ENCODE measurements at regions not wholly inside any gene's neighbourhood (a gene's known extent, or its start where the extent isn't known, plus 50 kb on each side); places are given as distances from the start of the nearest gene placed in this dataset.
"Not testable (repeated sequence)": the region's sequence is repeated elsewhere in the genome, so short reads cannot be mapped to it uniquely, and the experiment has no call there.

DNA sequence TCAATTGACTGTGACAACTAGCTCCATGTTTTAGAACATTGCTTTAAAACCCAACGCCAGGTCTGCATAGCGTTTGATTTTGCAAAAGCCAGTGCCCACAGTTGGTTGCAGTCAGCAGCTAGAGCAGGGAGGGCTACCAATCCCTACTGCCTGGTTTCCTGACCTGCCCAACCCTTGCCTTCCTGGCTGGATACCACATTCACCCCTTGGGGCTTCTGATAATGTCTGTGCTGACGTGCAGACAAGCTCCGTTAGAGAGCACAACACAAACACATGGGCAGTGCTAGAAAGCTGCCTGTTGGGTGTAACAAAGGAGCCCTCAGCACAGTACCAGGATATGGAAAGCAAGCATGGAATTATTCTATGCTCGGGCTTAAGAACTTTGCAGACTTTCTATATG is 71.4 kb upstream of the THSD7B start:
- no peaks in the 10 kb centered on the region for H3K79me2 ChIP-seq (ENCODE audit: insufficient read depth, low read length)
- H3K9me3 ChIP-seq (replicated peaks in 1 of 2; ENCODE audit: control insufficient read depth in 1 of 2, insufficient read depth in 1 of 2, low read length in 2 of 2), result no peaks in the 10 kb centered on the region
- H3K4me1 ChIP-seq (ENCODE audit: control insufficient read depth in 1 of 2, insufficient read depth in 2 of 2, low read length in 2 of 2), result no peaks in the 10 kb centered on the region
- H3K9me3 Mint-ChIP-seq, result peaks cover 0 to 2% (median 2%) of the 10 kb centered on the region in 7 donors
- TF ChIP-seq, protein P1, sequence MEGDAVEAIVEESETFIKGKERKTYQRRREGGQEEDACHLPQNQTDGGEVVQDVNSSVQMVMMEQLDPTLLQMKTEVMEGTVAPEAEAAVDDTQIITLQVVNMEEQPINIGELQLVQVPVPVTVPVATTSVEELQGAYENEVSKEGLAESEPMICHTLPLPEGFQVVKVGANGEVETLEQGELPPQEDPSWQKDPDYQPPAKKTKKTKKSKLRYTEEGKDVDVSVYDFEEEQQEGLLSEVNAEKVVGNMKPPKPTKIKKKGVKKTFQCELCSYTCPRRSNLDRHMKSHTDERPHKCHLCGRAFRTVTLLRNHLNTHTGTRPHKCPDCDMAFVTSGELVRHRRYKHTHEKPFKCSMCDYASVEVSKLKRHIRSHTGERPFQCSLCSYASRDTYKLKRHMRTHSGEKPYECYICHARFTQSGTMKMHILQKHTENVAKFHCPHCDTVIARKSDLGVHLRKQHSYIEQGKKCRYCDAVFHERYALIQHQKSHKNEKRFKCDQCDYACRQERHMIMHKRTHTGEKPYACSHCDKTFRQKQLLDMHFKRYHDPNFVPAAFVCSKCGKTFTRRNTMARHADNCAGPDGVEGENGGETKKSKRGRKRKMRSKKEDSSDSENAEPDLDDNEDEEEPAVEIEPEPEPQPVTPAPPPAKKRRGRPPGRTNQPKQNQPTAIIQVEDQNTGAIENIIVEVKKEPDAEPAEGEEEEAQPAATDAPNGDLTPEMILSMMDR (IDR thresholded peaks at IDR 0.05), result no peak
- H3K27ac ChIP-seq (ENCODE audit: low read depth in 1 of 2, low read length in 2 of 2), result no peak overlapping the region
- H3K36me3 ChIP-seq (replicated peaks in 1 of 2; ENCODE audit: control insufficient read depth in 1 of 2, insufficient read depth in 2 of 2, low read length in 2 of 2), result no peaks in the 10 kb centered on the region
- H4K20me1 ChIP-seq (ENCODE audit: insufficient read depth, low read length), result no peaks in the 10 kb centered on the region
- no peak overlapping the region for H3K27ac Mint-ChIP-seq
- no peak overlapping the region for H3K4me3 ChIP-seq (replicated peaks in 1 of 3; ENCODE audit: low read depth in 2 of 3, low read length in 3 of 3)
- H3K4me3 Mint-ChIP-seq, result no peak overlapping the region
- WGBS (ENCODE audit: insufficient coverage), result 38% methylated on average over 4 of the region's 5 CpGs
- DNase-seq, result no peak
- no peak overlapping the region for H3K4me2 ChIP-seq (replicated peaks; ENCODE audit: extremely low read depth, low read length, poor library complexity, severe bottlenecking)
- no peaks in the 10 kb centered on the region for H3K4me1 Mint-ChIP-seq
- H3K36me3 Mint-ChIP-seq, result no peaks in the 10 kb centered on the region
- H3K9ac ChIP-seq (ENCODE audit: insufficient read depth, low read length, poor library complexity, severe bottlenecking), result no peak overlapping the region
- H3K27me3 Mint-ChIP-seq (ENCODE audit: low read depth in 3 of 3), result peaks cover 0 to 2% (median 0%) of the 10 kb centered on the region in 3 donors
- no peak overlapping the region for H2AFZ ChIP-seq (ENCODE audit: insufficient read depth, low read depth, low read length, poor library complexity, severe bottlenecking)
- intact Hi-C loops (cut with micrococcal nuclease), result no loop called here
- H3K27me3 ChIP-seq (ENCODE audit: control insufficient read depth in 2 of 2, insufficient read depth in 2 of 2, low read length in 2 of 2), result no peaks in the 10 kb centered on the region

DNA sequence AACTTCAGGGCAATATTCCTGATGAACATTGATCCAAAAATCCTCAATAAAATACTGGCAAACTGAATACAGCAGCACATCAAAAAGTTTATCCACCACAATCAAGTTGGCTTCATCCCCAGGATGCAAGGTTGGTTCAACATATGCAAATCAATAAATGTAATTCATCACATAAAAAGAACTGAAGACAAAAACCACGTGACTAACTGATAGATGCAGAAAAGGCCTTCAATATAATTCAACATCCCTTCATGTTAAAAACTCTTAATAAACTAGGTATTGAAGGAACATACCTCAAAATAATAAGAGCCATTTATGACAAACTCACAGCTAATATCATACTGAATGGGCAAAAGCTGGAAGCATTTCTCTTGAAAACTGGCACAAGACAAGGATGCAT is 85.3 kb upstream of the THSD7B start:
- H3K27me3 ChIP-seq (ENCODE audit: control insufficient read depth in 2 of 2, insufficient read depth in 2 of 2, low read length in 2 of 2); H3K4me1 Mint-ChIP-seq; H3K4me3 ChIP-seq (replicated peaks in 1 of 3; ENCODE audit: low read depth in 2 of 3, low read length in 3 of 3); H3K27me3 Mint-ChIP-seq (ENCODE audit: low read depth in 3 of 3); DNase-seq; H3K27ac Mint-ChIP-seq; H2AFZ ChIP-seq (ENCODE audit: insufficient read depth, low read depth, low read length, poor library complexity, severe bottlenecking); H3K36me3 Mint-ChIP-seq; H3K4me2 ChIP-seq (replicated peaks; ENCODE audit: extremely low read depth, low read length, poor library complexity, severe bottlenecking); H3K79me2 ChIP-seq (ENCODE audit: insufficient read depth, low read length); H3K27ac ChIP-seq (ENCODE audit: low read depth in 1 of 2, low read length in 2 of 2); H3K9ac ChIP-seq (ENCODE audit: insufficient read depth, low read length, poor library complexity, severe bottlenecking); H4K20me1 ChIP-seq (ENCODE audit: insufficient read depth, low read length); H3K4me3 Mint-ChIP-seq; H3K9me3 Mint-ChIP-seq; H3K4me1 ChIP-seq (ENCODE audit: control insufficient read depth in 1 of 2, insufficient read depth in 2 of 2, low read length in 2 of 2); intact Hi-C loops (cut with micrococcal nuclease); H3K36me3 ChIP-seq (replicated peaks in 1 of 2; ENCODE audit: control insufficient read depth in 1 of 2, insufficient read depth in 2 of 2, low read length in 2 of 2): not testable (repeated sequence)
- peaks cover 0 to 11% of the 10 kb centered on the region in 2 donors for H3K9me3 ChIP-seq (replicated peaks in 1 of 2; ENCODE audit: control insufficient read depth in 1 of 2, insufficient read depth in 1 of 2, low read length in 2 of 2)
- WGBS (ENCODE audit: insufficient coverage), result no CpG with 5 or more reads among the region's 1 CpG
